GM06990 (cell line): ENCODE measurements at regions not wholly inside any gene's neighbourhood (a gene's known extent, or its start where the extent isn't known, plus 50 kb on each side); places are given as distances from the start of the nearest gene placed in this dataset.

ENCODE experiments used
- DNase-seq: peaks from one replicate; pipeline ENCODE4 v3.0.0-alpha.2; 2011; ENCODE audit not compliant: insufficient read length; ENCODE audit errors: extremely low read depth
- H3K27me3 ChIP-seq: replicated peaks from 2 replicates; pipeline ENCODE4 v1.6.0; 2011; ENCODE audit warnings: low read length; ENCODE audit not compliant: control insufficient read depth, insufficient read depth
- H3K36me3 ChIP-seq: 2 replicates; pipeline ENCODE4 v1.5.1; 2011; ENCODE audit warnings: low read length; ENCODE audit not compliant: control insufficient read depth, insufficient read depth
- H3K4me3 ChIP-seq: replicated peaks from 2 replicates; pipeline ENCODE4 v1.5.1; 2011; ENCODE audit warnings: low read depth, mild to moderate bottlenecking, control low read depth, low read length
- CTCF ChIP-seq: IDR thresholded peaks from 2 replicates; pipeline ENCODE4 v1.5.1; 2011; ENCODE audit warnings: low read length, control low read depth, mild to moderate bottlenecking, inconsistent platforms; ENCODE audit not compliant: insufficient read depth, poor library complexity, severe bottlenecking

GRCh38 chr10:30732671-30733070 is 103.1 kb upstream of the LYZL2 start:
- Histone ChIP-seq H3K4me3 (no peak overlapping the region), H3K36me3 (no peaks in the 10 kb centered on the region), H3K27me3 (no peaks in the 10 kb centered on the region)
- no peak for DNase-seq
- TF ChIP-seq CTCF = no peak

- H3K36me3 ChIP-seq = no peaks in the 10 kb centered on the region
- H3K27me3 ChIP-seq = no peaks in the 10 kb centered on the region
- DNase-seq = no peak
- H3K4me3 ChIP-seq = no peak overlapping the region
- TF ChIP-seq CTCF = no peak
Observed at GRCh38 chr10:30731963-30732362, 102.4 kb upstream of the LYZL2 start.

GRCh38 chr10:30730306-30730705 is 100.8 kb upstream of the LYZL2 start:
- H3K4me3 ChIP-seq = no peak overlapping the region
- no peak for TF ChIP-seq CTCF
- H3K36me3 ChIP-seq = no peaks in the 10 kb centered on the region
- no peaks in the 10 kb centered on the region for H3K27me3 ChIP-seq
- no peak for DNase-seq

GRCh38 chr10:30728766-30729165 is 99.2 kb upstream of the LYZL2 start:
- no peak for DNase-seq
- Histone ChIP-seq H3K4me3 (no peak overlapping the region), H3K36me3 (no peaks in the 10 kb centered on the region), H3K27me3 (no peaks in the 10 kb centered on the region)
- no peak for TF ChIP-seq CTCF

- H3K36me3 ChIP-seq = no peaks in the 10 kb centered on the region
- H3K27me3 ChIP-seq = no peaks in the 10 kb centered on the region
- TF ChIP-seq CTCF = no peak
- no peak overlapping the region for H3K4me3 ChIP-seq
- no peak for DNase-seq
Observed at GRCh38 chr10:30728127-30728526, 98.6 kb upstream of the LYZL2 start.

- Histone ChIP-seq H3K36me3 (no peaks in the 10 kb centered on the region), H3K4me3 (no peak overlapping the region), H3K27me3 (no peaks in the 10 kb centered on the region)
- DNase-seq = no peak
- no peak for TF ChIP-seq CTCF
Observed at GRCh38 chr10:30727524-30727923, 98.0 kb upstream of the LYZL2 start.
